NCI-H446 (cell line): ENCODE measurements at regions not wholly inside any gene's neighbourhood (a gene's known extent, or its start where the extent isn't known, plus 50 kb on each side); places are given as distances from the start of the nearest gene placed in this dataset.
"Not testable (repeated sequence)": the region's sequence is repeated elsewhere in the genome, so short reads cannot be mapped to it uniquely, and the experiment has no call there.

Source experiments
- DNase-seq, 2 experiments: peaks; one replicate each; lab custom pipeline; 2025; lab: John Stamatoyannopoulos, UW

DNA sequence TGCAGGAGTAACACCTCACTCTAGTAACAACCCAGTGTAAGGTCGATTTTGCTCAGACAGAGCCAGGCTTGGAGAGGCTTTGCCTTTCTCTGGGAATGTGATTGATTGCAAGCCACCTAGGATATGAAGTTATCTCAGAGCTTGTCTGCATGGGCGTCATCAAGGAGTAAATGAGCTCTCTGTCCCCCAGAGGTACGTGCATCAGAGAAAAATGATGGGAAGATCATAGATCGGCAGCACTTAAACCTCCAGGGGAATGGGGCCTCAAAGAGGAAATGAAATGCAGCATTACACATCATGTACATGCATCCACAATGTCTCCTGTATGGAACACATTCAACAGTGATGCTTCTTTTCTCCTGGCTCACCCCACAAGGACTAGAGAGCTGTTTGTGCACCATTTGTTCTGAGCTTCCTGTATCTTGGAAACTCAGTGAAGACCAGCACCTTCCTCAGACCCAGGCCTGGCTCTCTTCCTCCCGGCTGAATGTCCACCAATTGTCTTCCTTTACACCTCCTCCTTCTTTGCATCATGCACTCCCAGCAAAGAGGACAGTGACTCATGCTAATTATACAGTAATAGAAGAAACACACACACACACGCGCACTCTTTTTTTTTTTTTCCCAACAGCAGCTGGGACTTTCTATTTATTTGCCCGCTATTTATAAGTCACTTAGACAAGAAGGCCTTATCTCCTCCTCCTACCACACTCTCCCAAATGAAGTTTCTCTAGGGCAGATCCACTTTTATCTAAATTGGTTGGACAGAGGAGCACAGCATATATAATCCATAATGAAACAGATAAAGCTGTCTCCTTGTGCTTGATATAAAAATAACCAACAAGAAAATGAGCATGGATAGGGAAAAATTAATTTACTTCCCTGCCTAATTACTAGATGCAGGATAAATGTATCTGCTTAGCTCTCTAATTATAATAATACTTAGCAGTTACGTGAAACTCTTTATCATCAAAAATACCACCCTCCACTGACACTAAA lies 990.7 kb downstream of the CCSER2 start:
- no peak for DNase-seq

DNA sequence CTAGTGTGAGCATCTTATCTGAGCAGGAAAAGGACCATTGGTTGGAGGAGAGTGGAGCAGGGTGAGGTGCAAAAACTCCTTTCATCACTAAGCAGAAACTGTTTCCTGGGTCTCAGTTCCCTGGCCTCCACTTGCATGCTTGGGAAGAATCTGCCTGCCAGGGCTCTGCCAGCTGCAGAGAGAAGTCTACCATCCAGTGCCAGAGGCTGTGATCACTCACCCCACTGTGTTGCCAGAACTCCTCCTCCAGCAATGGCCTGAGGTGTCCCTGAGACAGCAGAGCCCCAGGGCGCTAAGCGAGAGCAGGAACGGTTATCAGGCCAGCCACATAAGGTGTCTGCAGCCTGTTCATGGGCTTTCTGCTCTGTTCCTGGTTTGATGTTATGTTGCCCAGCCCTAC lies 991.4 kb downstream of the CCSER2 start:
- DNase-seq = no peak

- DNase-seq = no peak
These were observed 1005.2 kb downstream of the CCSER2 start for GRCh38 chr10:85333594-85333993.

- no peak for DNase-seq
These were observed 1004.2 kb downstream of the GRID1 start for GRCh38 chr10:85362401-85362800.

DNA sequence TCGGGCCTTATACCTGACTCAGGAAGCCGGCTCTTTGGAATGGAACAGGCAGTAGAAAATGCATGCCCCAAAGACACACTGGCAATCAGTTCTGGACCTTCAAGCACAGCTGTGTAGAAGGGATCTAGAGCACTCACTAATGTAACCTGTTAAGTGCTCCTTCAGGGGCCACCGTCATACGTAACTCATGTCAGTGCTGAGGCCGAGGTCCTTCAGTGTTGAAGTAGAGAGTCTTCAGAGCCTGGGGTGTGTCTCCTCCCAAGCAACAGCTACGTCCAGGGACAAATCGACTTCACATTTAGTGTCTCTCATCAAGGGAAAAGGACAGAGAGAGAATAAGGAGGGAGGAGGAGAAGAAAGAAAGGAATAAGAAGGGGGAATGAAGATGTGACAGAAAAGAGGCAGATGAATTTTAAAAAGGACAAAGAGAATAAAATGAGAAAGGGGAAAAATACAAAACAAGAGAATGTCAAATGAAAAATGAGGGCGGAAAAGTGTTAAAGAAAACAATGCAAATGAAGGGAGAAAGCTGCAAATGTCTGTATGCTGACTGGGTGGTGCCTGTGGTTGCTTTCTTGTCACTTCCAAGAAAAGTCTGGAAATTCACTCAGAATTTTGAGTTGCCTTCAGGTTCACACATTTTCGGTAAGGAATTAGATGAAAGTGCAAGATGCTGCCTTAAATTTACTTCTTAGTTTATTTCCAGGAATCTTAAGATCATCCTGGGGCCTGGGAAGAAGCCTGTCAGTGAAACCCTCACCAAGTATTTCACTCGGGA lies 989.4 kb downstream of the GRID1 start:
- no peak for DNase-seq

DNA sequence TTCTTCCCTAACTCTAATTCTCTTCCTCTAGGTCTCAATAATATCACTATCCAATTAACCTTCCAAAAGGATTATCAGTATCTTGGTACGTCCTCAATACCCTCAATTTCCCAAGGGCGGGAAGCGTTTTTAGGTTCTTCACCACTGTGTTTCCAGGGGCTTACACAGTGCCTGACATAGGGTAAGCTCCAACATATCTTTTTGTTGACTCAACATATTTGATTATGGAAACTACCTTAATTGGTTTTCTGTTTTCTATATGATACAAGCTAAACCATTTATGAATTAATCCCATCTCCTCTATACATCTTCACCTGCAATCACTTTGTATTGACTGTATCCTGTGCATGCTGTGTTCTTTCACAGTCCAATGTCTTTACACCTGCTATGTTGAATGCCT lies 987.3 kb downstream of the GRID1 start:
- no peak for DNase-seq

GRCh38 chr10:85400981-85401695 lies 965.5 kb downstream of the GRID1 start:
- no peak for DNase-seq

GRCh38 chr10:85402541-85402940 lies 964.1 kb downstream of the GRID1 start:
- DNase-seq = no peak

DNA sequence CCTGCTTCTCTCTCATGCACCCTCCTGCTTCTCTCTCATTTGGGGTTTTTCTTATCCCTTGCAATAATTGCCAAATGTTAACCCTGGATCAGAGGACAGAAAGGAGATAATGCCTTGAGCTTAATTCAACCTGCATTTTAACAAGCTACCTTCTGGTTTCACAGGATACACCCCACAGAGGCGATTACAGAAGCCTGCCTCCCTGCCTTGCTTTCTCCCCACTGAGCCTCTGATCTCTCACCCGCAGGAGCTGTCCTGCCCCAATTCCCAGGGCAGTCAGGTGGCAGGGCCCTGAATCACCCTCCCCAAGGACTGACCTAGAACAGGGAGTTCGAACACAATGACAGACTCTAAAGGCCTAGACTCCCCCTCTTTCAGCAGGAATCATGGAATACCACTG lies 959.5 kb downstream of the GRID1 start:
- DNase-seq = no peak

- no peak for DNase-seq
These were observed 958.2 kb downstream of the GRID1 start for GRCh38 chr10:85408388-85408787.

- not testable (repeated sequence) for DNase-seq
These were observed 956.0 kb downstream of the GRID1 start for GRCh38 chr10:85410586-85410985.

DNA sequence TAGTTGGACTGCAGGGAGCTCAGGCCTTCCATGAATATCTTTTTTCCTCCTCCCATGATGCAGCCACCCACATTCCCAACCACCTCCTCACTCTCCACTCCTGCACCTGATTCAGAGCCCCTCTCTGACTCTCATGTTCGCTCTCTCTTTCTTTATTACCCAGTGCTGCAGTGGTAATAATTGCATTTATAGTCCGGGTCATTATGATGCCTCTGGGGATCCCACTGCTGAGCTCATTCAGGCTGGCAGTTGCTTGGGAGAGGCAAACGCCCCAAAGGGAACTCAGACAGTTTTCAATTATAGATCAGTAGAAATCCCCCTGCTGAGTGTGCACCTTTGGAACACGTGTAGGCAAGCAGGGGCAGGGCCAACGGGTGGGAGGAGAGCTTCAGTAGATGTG lies 953.0 kb downstream of the GRID1 start:
- no peak for DNase-seq

- no peak for DNase-seq
These were observed 945.9 kb downstream of the GRID1 start for GRCh38 chr10:85420501-85421191.

GRCh38 chr10:85421421-85421820 lies 945.2 kb downstream of the GRID1 start:
- no peak for DNase-seq

- DNase-seq = no peak
These were observed 937.5 kb downstream of the GRID1 start for GRCh38 chr10:85429126-85429525.

DNA sequence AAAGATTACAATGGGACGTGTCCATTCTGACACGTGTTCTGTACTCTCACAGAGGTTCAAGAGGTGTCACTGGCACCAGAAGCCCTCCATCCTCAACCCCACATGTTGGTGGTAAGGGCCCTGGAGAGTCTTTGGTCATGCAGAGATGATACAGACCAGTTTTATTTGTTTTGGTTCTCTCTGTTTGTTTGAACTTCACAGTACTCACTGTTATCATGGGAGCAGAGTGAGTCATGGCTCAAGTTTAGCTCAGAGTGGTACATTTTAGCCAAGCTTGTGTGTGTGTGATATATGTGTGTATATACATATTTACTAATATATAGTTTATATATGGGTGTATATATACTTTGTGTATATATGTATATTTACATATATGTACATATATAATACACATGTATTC lies 935.6 kb downstream of the GRID1 start:
- no peak for DNase-seq

GRCh38 chr10:85433248-85433647 lies 933.3 kb downstream of the GRID1 start:
- no peak for DNase-seq

GRCh38 chr10:85444868-85445267 lies 921.7 kb downstream of the GRID1 start:
- no peak for DNase-seq

DNA sequence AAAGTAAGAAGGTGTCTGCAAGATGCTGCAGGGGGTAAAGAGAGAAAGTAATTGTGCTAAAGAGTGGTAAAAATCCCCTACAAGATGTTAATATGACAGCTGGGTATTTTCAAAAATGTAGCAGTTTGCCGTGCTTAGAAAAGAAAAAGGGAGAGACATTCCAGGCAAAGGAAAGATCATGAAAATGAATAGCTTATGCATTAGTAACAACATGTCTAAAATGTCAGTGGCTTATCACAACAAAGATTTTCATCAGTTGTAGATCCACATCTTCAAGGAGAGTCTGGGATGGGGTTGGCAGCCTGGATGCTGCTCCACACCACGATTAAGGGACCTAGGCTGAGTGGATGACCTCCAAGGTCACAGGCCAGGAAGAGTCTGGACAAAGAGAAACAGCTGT lies 920.9 kb downstream of the GRID1 start:
- no peak for DNase-seq

GRCh38 chr10:85446827-85447226 lies 919.8 kb downstream of the GRID1 start:
- DNase-seq = no peak

DNA sequence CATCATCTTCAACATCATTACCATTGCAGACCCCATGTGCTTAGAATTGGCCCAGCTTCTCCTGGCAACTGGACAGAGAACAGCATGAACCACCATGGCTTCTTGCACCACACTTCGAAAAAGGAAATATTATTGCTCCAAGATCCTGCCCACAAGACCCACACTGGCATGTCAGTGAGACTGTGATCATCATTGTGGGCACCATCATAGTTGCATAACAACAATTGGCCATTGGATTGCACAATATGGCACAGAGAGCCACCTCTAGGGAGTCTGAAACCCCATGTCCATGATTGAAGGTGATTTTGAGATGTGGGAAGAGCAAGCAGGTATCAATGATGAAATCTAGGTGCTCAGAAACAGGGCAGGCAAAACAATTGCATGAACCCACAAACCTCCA lies 918.9 kb downstream of the GRID1 start:
- no peak for DNase-seq

GRCh38 chr10:85448716-85449115 lies 917.9 kb downstream of the GRID1 start:
- no peak for DNase-seq
